Fibroblast of skin of abdomen (primary cell): ENCODE measurements at regions not wholly inside any gene's neighbourhood (a gene's known extent, or its start where the extent isn't known, plus 50 kb on each side); places are given as distances from the start of the nearest gene placed in this dataset.

ENCODE experiments used
- DNase-seq: peaks from one replicate; pipeline ENCODE4 v3.0.0-alpha.2; 2013

- DNase-seq, result no peak
These were observed 652.1 kb downstream of the NOVA1 start for GRCh38 chr14:25945746-25946145.

GRCh38 chr14:25944020-25944419 lies 653.8 kb downstream of the NOVA1 start:
- no peak for DNase-seq

- DNase-seq, result no peak
These were observed 654.5 kb downstream of the NOVA1 start for GRCh38 chr14:25943329-25943728.

- DNase-seq, result no peak
These were observed 655.7 kb downstream of the NOVA1 start for GRCh38 chr14:25942090-25942489.

DNA sequence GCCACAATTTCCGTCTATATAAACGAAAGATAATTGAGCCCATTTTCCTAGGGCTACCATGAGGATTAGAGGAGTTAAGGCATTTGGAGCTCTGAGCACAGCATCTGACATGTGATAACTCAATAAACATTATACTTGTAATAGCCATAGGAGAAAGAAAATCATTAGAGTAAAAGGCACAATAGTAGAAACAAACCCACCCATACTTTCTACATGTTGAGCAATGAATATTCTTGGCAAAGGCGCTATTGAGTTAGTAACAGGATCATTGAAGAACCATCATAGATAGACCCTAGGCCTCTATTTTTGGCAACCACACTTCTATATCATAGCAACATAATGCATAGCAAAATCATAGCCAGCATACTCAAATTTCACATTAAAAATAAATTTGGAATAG lies 664.1 kb downstream of the NOVA1 start:
- DNase-seq, result no peak

DNA sequence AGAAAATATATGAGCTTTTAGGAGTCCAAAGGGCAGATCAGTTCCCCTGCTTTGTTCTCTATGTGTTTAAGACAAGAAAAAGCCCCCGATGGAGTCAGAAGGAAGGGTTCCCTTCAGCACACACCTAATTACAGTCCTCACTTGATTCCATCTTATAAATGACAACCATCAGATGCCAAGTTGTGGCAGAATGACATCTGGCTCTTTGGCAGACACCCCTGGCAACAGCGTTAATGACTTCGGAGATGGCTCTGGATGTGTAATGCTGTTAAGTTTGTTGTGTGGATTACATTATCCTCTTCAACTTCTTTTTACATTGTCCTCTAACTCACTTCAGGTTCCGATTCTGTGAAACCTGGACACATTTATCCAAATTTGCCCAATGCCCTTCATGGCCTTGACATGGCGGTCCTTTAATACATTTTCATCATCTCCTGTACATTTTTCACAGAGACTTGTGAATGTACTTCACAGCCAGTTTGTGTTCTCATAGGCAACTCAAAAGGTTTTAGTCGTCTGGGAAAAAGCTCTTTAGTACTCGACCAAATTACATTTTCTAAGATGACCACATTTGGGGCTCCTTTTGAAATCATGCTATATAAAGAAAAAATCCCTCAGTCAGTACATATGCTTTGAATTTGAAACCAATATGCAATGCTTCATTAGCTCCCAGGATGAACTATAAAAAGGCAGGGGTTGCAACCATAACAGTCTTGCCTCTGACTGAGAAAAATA lies 667.8 kb downstream of the NOVA1 start:
- DNase-seq, result no peak

GRCh38 chr14:25911831-25912230 lies 686.0 kb downstream of the NOVA1 start:
- no peak for DNase-seq

DNA sequence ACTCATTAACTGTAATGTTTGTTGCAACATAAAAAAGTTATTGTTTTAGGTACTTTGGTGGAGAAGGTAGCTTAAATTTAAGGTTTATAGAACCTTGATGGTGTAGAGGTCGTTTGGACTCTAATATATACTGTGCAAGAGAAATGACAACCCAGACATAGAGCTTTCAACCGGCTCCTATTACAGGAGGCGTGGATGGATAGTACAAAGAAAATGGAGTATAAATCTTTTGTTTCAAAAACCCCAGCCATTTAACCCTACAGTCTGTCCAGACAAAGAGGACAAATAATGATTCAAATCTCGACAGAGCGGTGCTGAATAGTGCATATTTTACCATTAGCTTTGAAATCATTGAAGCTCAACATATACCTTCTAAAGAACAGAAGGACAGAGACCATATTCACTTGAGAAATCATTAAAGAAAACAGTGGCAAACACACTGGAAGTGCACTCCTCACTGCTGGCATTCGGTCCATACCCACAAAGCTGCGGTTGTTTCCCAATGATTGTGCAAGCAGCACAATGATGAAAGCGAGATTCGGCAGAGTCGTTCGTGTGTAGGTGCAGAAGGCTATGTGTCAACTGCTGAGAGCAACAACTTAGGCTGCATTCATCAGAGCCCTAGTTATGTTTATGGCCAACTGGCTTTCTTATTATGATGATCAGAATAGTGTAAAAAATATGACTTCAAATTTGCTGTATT lies 688.6 kb downstream of the NOVA1 start:
- DNase-seq, result no peak

GRCh38 chr14:25908277-25909044 lies 689.4 kb downstream of the NOVA1 start:
- no peak for DNase-seq

DNA sequence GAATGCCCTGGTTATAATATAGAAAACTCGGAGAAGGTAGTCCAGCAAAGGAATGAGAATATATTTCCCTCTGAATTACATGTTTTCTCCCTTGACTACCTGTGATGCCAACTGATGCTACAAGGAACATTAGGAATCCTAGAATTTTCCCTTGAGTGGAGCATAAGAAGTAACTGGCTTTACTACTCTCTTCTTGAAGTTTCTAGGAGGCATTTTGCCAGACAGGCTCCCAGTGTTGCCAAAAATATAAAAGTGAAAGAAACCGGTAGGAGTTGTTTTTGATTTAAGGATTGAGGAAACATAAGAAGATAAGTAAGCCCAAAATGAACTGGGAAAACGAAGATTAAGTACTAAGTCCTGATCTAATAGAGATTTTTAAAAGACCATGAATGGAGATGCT lies 693.4 kb downstream of the NOVA1 start:
- DNase-seq, result no peak

DNA sequence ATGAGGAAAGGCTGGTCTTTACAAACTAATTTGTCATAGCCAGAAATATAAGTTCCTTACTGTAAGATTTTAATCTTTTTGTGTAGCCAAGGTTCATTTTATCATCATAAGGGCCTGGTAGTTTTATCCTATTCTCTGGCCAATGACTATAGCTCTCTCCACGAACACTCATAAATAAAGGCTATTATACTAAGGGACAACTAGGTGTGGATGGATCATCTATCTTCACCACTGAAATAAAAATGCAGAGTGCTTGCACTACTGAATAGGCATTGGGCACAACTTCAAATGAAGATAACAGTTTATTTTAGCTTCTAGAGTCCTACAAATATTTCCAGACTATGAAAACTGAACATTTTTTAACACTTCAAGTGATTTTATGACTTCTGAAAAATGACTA lies 698.6 kb downstream of the NOVA1 start:
- no peak for DNase-seq

DNA sequence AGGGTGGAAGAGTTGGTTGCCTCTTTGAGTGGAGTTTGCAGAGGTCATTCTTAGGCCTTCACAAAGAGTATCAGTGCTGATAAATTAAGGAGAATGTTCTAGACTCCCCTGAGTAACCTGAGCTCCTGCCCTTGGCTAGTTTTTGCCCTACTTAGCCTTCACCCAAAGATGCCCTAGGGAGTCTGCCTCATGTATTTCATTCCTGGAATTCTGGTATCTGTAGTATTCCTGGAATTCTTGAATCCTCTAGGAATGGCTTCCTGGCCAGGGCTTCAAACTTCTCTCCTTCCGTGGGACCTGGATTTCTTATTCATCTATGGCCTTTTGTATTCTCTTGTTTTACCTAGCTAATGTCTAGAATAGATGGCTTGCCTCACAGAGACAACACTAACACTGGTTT lies 701.1 kb downstream of the NOVA1 start:
- no peak for DNase-seq

DNA sequence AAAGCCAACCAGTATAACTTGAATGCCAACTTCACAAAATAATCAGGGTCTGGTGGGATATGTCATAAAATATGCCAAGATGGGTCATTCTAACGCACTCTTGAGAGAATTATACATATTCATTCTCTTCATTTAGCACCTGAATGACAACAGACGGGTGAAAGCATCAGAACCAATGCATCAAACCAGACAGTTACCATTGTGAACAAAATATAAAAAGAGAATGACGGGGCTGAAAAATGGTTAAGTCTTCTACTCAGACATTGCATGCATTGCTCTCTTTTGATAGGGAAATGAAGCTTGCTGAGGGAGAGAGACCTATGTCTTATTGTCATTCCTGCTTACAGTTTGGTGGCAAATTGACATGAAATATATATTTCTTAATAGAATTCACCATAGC lies 702.1 kb downstream of the NOVA1 start:
- no peak for DNase-seq

- DNase-seq, result peak; percentile 15
These were observed 710.5 kb downstream of the NOVA1 start for GRCh38 chr14:25887251-25887878.

DNA sequence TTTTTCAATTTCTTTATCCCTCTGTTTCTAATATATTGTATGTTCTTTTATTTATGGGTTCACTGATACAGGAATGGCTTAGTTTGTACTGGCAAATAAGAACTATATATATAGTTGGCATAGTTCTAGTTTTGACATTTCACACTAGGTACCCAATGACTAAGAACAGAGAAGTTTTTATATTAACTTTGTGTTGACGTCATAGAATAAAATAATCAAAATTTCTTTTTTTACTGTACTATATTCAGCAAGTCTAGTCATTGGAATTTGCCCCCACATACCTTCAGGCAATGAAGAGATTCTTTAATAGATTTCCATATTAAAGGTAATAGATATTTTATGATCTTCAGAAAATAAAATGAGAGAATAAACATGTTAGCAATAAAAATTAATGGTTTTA lies 713.2 kb downstream of the NOVA1 start:
- no peak for DNase-seq

DNA sequence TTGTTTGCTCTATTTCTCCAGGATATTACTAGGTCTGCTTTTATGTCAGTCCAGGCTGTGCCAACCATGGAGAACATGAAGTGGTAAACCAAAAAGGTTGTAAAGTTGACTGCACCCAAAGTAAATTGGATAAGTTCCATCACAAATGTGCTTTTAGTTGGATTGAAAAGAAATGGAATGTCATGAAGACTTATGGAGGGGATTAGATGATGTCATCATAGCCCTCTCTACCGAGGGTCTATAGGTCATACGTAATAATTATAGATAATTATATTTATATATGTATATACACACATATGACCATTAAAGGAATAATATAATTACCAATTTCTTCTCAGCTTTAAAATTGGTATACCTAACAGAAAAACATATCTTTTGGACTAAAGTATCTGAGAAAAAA lies 714.9 kb downstream of the NOVA1 start:
- DNase-seq, result no peak

GRCh38 chr14:25875475-25875874 lies 722.4 kb downstream of the NOVA1 start:
- DNase-seq, result no peak

DNA sequence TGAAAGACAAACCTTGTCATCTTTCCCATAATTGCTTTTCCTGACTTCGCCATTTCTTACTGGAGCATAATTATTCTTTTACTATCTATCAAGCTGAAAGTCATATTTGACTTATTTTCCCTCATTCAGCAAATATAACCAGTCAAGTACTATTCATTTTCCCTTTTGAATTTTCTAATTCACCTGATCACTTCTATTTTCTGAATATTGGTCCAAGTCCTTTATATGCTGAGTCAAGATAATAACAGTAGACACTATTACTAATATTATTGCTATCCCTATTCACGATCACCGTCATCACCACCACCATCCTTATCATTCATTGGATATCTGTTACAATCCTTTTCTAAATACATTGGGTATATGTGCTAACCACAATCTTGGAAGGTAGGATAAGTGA lies 728.0 kb downstream of the NOVA1 start:
- DNase-seq, result no peak

GRCh38 chr14:25868521-25869314 lies 729.1 kb downstream of the NOVA1 start:
- DNase-seq, result no peak

DNA sequence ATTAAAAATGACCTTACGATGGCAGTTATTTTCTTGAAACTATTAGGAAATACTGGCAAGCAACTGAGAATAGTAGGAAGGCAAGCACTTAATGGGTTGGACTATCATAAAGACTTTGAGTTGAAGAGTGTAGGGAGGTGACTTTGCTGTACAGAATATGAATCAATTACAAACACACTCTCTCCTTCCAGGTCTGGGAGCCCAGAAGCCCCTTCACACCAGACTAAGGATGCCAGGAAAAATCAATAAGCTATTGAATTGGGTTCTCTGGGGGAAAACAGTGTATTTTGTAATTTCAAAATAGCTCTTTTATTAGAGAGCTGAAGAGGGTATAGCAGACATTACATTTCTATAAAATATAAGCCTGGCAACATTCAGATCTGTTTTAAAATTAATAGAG lies 736.4 kb downstream of the NOVA1 start:
- no peak for DNase-seq

GRCh38 chr14:25848601-25849000 lies 749.2 kb downstream of the NOVA1 start:
- no peak for DNase-seq

GRCh38 chr14:25846246-25846645 lies 751.6 kb downstream of the NOVA1 start:
- no peak for DNase-seq
